ENCODE measurements at regions not wholly inside any gene's neighbourhood (a gene's known extent, or its start where the extent isn't known, plus 50 kb on each side); places are given as distances from the start of the nearest gene placed in this dataset.
"Not testable (repeated sequence)": the region's sequence is repeated elsewhere in the genome, so short reads cannot be mapped to it uniquely, and the experiment has no call there.

GRCh38 chr14:104230946-104231345 lies 92.6 kb downstream of the KIF26A start:
- DNase-seq = no peak

- no peak for DNase-seq
Measured at GRCh38 chr14:104232070-104232484, 93.7 kb downstream of the KIF26A start.

GRCh38 chr14:104234007-104234786 lies 95.8 kb downstream of the KIF26A start:
- DNase-seq = not testable (repeated sequence)

- no peak for DNase-seq
Measured at GRCh38 chr14:104235686-104236085, 97.3 kb downstream of the KIF26A start.

- no peak for DNase-seq
Measured at GRCh38 chr14:104237651-104238423, 99.5 kb downstream of the KIF26A start.

GRCh38 chr14:104238424-104239184 lies 100.2 kb downstream of the KIF26A start:
- no peak for DNase-seq

GRCh38 chr14:104239185-104239775 lies 100.9 kb downstream of the KIF26A start:
- no peak for DNase-seq

- DNase-seq = no peak
Measured at GRCh38 chr14:104239861-104240301, 101.5 kb downstream of the KIF26A start.

GRCh38 chr14:104240434-104241157 lies 102.2 kb downstream of the KIF26A start:
- peak; percentile 53 for DNase-seq

GRCh38 chr14:104243200-104243599 lies 104.8 kb downstream of the KIF26A start:
- DNase-seq = no peak

- no peak for DNase-seq
Measured at GRCh38 chr14:104244221-104245011, 106.0 kb downstream of the KIF26A start.

- no peak for DNase-seq
Measured at GRCh38 chr14:104245075-104245474, 106.7 kb downstream of the KIF26A start.

GRCh38 chr14:104245723-104246122 lies 107.3 kb downstream of the KIF26A start:
- no peak for DNase-seq

GRCh38 chr14:104246401-104247335 lies 108.3 kb downstream of the KIF26A start:
- DNase-seq = no peak

- DNase-seq = no peak
Measured at GRCh38 chr14:104247336-104248202, 109.2 kb downstream of the KIF26A start.

GRCh38 chr14:104248203-104249055 lies 110.0 kb downstream of the KIF26A start:
- no peak for DNase-seq

- no peak for DNase-seq
Measured at GRCh38 chr14:104249089-104249488, 110.7 kb downstream of the KIF26A start.

- no peak for DNase-seq
Measured at GRCh38 chr14:104249706-104250105, 111.3 kb downstream of the KIF26A start.
